ENCODE measurements at regions not wholly inside any gene's neighbourhood (a gene's known extent, or its start where the extent isn't known, plus 50 kb on each side); places are given as distances from the start of the nearest gene placed in this dataset.

DNA sequence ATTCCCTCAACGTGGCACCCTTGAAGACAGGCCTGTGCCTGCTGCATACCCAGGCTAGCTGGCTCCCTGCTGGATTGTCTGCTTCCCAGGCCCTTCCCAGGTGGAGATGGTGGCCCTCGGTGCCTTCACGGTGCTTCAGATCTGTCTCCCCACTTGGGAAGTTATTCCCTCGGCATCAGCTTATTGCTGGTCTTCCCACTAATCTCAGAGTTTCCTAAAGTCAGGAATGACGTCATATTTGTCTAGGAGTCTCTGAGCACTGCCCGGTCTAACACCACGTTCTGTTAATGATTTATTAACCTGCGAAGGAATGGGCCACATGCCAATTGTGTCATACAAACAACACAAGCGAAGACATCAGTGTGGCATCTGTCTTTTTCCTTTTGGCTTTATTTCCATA lies 269.8 kb upstream of the ID2 start:
- TF ChIP-seq TAF1 (IDR thresholded peaks at IDR 0.05; ENCODE audit: borderline replicate concordance, insufficient read depth, low read length) = no peak
- TF ChIP-seq FOXP2 (optimal IDR thresholded peaks at IDR 0.05; ENCODE audit: borderline replicate concordance, extremely low read depth, extremely low read length, insufficient read depth) = no peak
- no peak for TF ChIP-seq SIN3A (IDR thresholded peaks at IDR 0.05; ENCODE audit: borderline replicate concordance, insufficient read depth, low read length)
- TF ChIP-seq POLR2AphosphoS5 (IDR thresholded peaks at IDR 0.05; ENCODE audit: low read depth, low read length) = no peak
- TF ChIP-seq, protein P1, sequence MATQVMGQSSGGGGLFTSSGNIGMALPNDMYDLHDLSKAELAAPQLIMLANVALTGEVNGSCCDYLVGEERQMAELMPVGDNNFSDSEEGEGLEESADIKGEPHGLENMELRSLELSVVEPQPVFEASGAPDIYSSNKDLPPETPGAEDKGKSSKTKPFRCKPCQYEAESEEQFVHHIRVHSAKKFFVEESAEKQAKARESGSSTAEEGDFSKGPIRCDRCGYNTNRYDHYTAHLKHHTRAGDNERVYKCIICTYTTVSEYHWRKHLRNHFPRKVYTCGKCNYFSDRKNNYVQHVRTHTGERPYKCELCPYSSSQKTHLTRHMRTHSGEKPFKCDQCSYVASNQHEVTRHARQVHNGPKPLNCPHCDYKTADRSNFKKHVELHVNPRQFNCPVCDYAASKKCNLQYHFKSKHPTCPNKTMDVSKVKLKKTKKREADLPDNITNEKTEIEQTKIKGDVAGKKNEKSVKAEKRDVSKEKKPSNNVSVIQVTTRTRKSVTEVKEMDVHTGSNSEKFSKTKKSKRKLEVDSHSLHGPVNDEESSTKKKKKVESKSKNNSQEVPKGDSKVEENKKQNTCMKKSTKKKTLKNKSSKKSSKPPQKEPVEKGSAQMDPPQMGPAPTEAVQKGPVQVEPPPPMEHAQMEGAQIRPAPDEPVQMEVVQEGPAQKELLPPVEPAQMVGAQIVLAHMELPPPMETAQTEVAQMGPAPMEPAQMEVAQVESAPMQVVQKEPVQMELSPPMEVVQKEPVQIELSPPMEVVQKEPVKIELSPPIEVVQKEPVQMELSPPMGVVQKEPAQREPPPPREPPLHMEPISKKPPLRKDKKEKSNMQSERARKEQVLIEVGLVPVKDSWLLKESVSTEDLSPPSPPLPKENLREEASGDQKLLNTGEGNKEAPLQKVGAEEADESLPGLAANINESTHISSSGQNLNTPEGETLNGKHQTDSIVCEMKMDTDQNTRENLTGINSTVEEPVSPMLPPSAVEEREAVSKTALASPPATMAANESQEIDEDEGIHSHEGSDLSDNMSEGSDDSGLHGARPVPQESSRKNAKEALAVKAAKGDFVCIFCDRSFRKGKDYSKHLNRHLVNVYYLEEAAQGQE (IDR thresholded peaks at IDR 0.05; ENCODE audit: insufficient read depth in 1 of 2, low read depth in 2 of 2, low read length in 2 of 2) = no peak

DNA sequence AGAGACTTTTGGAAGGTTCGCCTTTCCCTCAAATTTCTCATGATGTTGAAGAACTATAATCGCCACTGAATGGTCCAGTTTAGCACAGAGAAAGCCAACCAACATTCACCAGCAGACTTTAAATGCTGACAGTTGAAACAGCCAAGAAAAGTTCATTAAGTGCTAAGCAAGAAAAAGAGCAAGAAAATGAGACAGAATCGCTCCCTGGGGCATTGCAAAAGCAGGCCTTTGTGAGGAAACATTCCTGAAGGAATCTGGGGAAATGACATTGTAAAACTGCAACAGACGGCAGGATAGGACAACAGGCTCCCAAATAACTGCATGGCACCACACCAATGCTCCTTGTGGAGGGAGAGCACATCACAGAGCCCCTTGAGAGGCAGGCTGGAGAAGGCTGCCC lies 269.3 kb upstream of the ID2 start:
- TF ChIP-seq TAF1 (IDR thresholded peaks at IDR 0.05; ENCODE audit: borderline replicate concordance, insufficient read depth, low read length) (no peak), FOXP2 (optimal IDR thresholded peaks at IDR 0.05; ENCODE audit: borderline replicate concordance, extremely low read depth, extremely low read length, insufficient read depth) (no peak), POLR2AphosphoS5 (IDR thresholded peaks at IDR 0.05; ENCODE audit: low read depth, low read length) (no peak), SIN3A (IDR thresholded peaks at IDR 0.05; ENCODE audit: borderline replicate concordance, insufficient read depth, low read length) (no peak)
- TF ChIP-seq, protein P1 (IDR thresholded peaks at IDR 0.05; ENCODE audit: insufficient read depth in 1 of 2, low read depth in 2 of 2, low read length in 2 of 2) = no peak

DNA sequence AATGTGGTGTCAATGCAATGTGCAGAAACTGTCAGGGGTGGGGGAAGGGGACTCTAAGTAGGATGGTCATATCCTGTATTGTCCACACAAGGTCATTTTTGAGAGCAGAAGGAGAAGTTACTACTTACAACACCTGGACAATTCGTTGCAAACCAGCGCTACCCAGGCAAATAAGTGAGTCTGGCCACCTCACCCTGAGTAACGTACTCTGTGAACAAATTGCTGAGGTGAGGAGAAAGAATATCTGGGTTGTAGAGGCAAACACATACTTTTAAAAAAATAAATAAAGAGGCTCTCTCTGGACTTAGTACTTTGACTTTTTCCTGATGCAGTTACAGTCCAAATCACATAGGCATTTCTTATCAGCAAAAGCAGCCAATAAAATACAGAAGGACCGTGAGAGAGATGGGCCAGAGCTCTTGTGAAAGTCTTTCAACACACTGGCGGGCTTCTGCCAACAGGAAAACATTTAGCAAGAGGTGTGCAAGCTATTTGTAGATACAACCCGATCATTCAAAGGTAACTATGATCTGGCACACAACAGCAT lies 268.2 kb upstream of the ID2 start:
- TF ChIP-seq POLR2AphosphoS5 (IDR thresholded peaks at IDR 0.05; ENCODE audit: low read depth, low read length) (no peak), SIN3A (IDR thresholded peaks at IDR 0.05; ENCODE audit: borderline replicate concordance, insufficient read depth, low read length) (no peak), TAF1 (IDR thresholded peaks at IDR 0.05; ENCODE audit: borderline replicate concordance, insufficient read depth, low read length) (no peak), FOXP2 (optimal IDR thresholded peaks at IDR 0.05; ENCODE audit: borderline replicate concordance, extremely low read depth, extremely low read length, insufficient read depth) (no peak)
- TF ChIP-seq, protein P1 (IDR thresholded peaks at IDR 0.05; ENCODE audit: insufficient read depth in 1 of 2, low read depth in 2 of 2, low read length in 2 of 2) = no peak

DNA sequence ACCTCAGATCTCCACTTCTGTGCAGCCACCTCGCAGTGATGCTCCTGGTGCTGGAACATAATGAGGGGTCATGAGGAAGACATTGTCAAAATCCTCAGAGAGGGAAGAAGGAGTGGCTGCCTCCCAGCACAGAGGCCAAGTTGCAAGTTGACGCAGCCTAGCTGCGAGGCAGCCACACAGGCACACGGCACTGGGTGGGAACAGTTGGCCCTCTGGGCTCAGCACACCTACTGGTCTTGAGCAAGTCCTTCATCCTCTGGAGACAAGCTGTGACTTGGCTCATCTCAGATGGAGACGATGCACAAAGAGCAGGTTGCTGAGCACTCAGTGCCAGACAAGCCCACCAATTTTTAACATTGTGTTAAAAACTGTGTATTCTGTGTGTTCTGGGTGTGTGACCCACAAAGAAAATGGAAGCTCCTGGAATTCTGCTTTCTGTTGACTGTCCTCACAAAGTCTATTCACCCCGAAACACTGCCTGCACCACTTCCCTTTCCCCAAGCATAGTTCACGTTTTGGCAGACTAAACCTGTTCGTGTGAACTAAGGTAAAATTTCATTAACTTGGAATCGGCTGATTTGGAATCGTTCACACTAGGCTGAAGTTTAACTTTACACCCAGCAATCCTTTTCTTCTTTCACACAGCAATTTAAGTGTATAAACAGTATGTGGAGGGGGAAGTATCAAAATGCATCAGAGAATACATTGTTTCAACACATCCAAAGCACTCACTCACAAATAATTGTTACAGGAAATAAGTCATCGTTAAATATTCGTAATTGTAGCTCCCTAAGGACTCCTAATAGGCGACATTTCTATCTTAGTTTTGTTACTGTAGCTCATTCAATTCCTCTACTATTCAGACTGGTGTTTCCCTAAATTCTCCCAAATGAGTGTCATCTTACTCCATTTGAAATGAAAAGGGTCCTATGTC lies 266.6 kb upstream of the ID2 start:
- TF ChIP-seq, protein P1 (IDR thresholded peaks at IDR 0.05; ENCODE audit: insufficient read depth in 1 of 2, low read depth in 2 of 2, low read length in 2 of 2) = no peak
- TF ChIP-seq POLR2AphosphoS5 (IDR thresholded peaks at IDR 0.05; ENCODE audit: low read depth, low read length) (no peak), SIN3A (IDR thresholded peaks at IDR 0.05; ENCODE audit: borderline replicate concordance, insufficient read depth, low read length) (no peak), TAF1 (IDR thresholded peaks at IDR 0.05; ENCODE audit: borderline replicate concordance, insufficient read depth, low read length) (no peak), FOXP2 (optimal IDR thresholded peaks at IDR 0.05; ENCODE audit: borderline replicate concordance, extremely low read depth, extremely low read length, insufficient read depth) (no peak)
